SKM-1 treated with dmso at 0.1 percent for 144 hours (cell line): ENCODE measurements at regions not wholly inside any gene's neighbourhood (a gene's known extent, or its start where the extent isn't known, plus 50 kb on each side); places are given as distances from the start of the nearest gene placed in this dataset.
"Not testable (repeated sequence)": the region's sequence is repeated elsewhere in the genome, so short reads cannot be mapped to it uniquely, and the experiment has no call there.

Source experiments
- DNase-seq: peaks from one replicate; lab custom pipeline; 2025; ENCODE audit not compliant: unreplicated experiment; lab: John Stamatoyannopoulos, UW

DNA sequence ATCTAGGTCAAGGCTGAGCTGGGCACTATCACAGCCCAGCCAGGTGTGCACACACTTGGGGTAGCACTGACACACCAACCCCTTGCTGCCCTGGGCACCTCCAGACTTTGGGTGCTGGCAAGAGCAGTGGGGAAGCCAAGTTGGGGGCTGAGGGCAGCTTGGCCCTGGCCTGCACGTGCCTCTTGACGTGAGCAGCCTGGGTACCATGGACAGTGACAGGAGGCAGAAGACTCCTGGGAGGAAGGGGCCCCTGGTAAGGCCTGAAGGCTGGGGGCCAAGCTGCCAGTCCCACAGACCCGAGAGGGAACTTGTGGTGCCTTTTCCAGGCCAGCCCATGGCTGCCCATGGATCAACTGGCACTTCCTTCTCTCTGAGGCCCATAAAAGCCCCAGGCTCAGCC lies 124.1 kb upstream of the SFSWAP start:
- DNase-seq: no peak

GRCh38 chr12:131587565-131587964 lies 123.3 kb upstream of the SFSWAP start:
- DNase-seq: no peak

GRCh38 chr12:131589221-131589897 lies 121.5 kb upstream of the SFSWAP start:
- no peak for DNase-seq

DNA sequence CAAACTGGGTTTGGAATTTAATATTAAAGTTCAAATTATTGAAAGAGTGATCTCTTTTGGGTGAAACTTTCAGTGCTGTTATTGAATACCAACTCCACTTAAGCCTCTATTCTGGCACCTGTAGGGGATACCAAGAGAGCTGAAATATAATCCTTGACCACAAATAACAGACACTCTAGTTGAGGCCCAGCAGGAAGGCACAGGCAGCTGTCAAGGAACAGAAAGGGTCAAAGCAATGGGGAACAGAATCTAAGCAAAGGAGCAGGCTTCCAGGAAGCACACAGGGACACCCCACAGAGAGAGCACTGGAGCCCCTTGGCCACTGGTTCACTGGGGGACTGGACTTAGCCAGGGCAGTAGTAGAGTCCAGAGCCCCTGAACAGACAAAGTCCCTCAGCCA lies 120.9 kb upstream of the SFSWAP start:
- DNase-seq: no peak

GRCh38 chr12:131591136-131591535 lies 119.8 kb upstream of the SFSWAP start:
- DNase-seq: no peak

DNA sequence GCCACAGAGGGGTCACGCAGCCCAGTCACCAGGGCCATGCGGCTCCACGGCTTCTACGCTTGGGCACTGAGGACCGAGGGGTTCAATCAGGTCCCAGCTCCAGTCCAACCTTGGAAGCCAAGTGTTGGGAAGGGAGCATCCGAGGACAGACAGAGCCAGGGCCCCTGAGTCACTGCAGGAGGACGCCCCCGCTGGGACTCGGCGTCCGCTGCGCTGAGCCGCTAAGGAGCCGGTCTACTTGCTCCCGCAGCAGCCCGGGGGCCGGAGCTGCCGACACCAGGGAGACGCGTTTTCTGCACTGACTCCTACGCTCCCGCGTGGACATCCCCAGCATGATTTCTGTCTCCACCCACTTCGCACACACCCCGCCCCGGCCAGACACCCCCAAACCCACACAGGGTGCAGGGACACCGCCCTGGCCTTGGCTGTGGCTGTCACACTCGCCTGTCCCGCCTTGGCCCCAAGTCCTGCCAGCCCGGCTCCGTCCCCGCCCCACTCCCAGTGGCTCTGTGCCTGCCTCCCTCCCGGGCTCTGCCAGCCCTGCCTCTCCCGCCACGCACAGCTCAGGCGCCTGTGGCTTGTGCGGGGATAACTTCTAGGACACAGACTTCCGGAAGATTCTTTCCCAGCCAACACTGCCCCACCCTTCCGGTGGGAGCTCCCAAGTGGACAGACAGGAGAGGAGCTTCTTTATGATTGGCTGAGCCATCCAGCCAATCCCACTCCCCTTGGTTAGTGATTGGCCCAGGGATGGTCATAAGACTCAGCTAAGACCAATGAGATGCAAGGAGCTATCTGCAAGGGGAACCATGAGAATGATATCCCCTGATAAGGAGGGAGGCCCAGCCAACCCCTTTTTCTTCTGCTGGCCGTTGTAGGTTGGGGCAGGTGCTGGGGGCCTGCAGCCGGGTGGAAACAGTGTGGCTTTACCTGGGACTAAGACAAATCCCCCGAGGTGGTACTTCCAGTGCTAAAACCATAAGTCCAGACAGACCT lies 118.9 kb upstream of the SFSWAP start:
- no peak for DNase-seq

- no peak for DNase-seq
These were observed 117.9 kb upstream of the SFSWAP start for GRCh38 chr12:131592972-131593371.

DNA sequence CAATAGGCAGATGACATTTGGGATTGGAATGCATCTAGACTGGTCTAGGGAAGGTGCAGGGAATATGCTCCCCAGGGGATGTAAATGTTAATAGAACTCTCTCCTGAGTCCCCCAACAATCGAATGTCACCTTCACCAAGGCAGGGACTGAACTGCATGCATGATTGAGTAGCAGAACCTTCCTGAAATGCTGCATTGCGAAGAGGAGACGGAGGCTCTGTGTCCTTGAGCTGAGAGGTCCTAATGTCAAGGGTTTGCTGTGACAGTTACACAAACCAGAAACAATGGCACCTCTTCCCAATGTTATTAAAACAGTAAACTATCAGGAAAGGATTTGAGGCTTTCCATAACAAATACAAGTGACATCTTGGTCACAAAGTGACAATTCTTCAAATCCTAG lies 117.5 kb upstream of the SFSWAP start:
- DNase-seq: no peak

- no peak for DNase-seq
These were observed 114.8 kb upstream of the SFSWAP start for GRCh38 chr12:131596115-131596514.

DNA sequence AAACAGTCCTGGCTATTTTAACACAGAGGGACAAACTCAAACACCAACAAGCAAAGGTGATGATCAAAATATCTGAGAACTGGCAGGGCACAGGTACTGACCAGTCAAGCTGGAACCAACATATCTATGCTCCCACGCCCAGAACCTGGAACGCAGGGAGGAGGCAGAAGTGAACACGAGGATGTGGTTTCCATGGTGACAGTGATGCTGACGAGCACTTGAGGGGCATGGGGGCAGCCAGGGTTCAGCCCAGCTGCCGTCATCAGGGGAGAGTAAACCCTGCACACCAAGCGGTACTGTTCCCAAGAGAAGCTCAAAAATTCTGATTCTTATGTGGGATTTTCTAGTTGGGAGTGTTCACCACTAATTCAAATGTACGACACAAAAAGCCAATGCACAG lies 113.6 kb upstream of the SFSWAP start:
- DNase-seq: no peak

DNA sequence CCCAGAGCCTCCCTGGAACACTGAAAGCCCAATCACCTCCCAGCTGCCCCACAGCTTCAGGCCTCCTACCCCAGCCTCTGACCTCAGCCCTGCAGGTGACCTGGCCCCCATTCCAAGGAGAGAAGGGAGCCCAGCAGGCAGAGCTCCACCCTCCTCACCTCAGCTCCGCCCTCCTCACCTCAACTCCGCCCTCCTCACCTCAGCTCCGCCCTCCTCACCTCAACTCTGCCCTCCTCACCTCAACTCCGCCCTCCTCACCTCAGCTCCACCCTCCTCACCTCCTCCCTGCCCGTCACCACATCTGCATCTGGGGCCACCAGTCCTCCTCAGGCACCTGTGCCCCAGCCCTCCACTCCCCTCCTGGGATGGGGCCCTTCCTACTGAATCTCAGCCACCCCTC lies 112.2 kb upstream of the SFSWAP start:
- no peak for DNase-seq

GRCh38 chr12:131599190-131600159 lies 111.4 kb upstream of the SFSWAP start:
- no peak for DNase-seq

DNA sequence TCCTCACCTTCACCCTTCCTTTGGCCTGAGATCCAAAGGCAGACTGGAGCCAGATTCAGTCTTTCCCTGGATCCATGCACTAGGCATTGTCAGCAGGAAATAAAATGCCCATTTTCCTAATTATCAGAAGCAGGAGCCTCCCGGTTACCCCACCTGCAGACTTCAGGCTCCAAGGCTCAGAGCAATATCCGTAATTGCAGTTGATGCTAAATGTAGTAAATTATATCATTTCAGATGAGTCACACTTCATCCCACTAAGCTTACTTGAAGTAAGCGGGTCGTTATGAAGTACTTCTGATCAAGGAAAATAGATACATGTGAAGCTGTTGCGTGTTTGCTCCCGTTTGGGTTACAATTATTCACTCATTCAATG lies 110.7 kb upstream of the SFSWAP start:
- DNase-seq: no peak

DNA sequence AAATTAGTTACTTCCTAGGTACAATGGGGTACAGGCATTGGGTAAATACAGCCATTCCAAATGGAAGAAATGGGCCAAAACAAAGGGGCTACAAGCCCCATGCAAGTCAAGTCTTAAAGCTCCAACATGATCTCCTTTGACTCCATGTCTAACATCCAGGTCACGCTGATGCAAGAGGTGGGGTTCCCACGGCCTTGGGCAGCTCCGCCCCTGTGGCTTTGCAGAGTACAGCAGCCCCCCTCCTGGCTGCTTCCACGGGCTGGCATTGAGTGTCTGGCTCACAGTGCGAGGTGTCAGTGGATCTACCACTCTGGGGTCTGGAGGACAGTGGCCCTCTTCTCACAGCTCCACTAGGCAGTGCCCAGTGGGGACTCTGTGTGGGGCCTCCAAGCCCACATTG lies 109.4 kb upstream of the SFSWAP start:
- not testable (repeated sequence) for DNase-seq

GRCh38 chr12:131603106-131603938 lies 107.6 kb upstream of the SFSWAP start:
- no peak for DNase-seq

DNA sequence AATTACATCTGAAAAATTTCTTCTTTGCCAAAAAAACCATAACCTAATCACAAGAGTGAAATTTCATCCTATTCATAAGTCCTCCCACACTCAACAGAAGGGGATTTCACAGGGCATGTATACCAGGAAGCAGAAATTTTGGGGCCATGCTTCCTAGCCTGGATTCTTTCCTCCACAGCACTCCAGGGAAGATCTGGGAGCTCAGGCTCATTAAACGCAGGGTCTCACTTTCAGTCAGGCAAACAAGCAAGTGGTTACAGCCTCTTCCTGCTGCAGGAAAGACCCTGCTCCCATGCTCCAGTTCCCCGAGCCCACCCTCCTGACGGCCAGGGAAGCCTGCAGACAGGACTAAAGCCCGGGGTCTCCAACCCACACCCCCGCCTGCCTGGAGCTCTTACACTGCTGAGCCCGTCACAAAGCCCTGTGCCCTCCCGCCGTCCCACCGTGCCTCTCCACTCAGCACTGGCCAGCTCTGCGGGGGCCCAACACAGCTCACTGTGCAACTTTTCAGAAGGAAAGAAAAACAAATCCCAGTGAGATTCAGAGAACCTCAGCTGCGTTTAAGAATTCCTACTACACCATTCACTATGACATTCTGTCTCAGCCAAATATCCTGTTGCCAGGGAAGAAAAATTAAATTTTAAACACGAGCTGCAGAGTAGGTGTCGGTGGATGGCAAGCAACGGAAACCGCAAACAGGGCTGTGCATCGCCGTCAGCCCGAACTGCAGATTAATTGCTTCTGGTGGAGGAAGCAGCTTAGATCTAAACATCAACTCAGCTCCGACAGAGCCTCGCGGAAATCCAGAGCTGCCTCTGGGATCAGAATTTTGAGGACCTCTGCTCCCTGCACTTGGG lies 106.7 kb upstream of the SFSWAP start:
- no peak for DNase-seq

DNA sequence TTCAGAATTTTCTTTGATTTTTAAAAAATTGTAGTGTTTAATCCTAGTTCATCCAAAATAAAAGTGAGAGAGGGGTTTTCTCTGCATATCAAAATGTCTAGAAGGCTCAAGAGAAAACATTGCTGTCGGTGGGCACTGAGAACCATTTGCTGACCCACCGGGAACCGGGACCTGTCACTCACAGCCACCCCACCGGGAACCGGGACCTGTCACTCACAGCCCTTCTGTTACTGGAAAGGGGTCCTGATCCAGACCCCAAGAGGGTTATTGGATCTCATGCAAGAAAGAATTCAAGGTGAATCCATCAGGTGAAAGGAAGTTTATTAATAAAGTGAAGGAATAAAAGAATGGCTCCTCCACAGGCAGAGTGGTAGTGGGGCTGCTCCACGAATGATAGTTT lies 106.0 kb upstream of the SFSWAP start:
- no peak for DNase-seq

GRCh38 chr12:131605304-131605829 lies 105.5 kb upstream of the SFSWAP start:
- no peak for DNase-seq
